Kidney epithelial cell (primary cell): ENCODE measurements at regions not wholly inside any gene's neighbourhood (a gene's known extent, or its start where the extent isn't known, plus 50 kb on each side); places are given as distances from the start of the nearest gene placed in this dataset.

Experiments used
- DNase-seq: peaks from one replicate; pipeline ENCODE4 v3.0.0-alpha.2; 2010; ENCODE audit warnings: low read depth
- H3K27me3 ChIP-seq: 2 replicates; pipeline ENCODE4 v1.6.0; 2011; ENCODE audit warnings: low read length; ENCODE audit not compliant: control insufficient read depth, insufficient read depth
- H3K36me3 ChIP-seq: 2 replicates; pipeline ENCODE4 v1.5.1; 2011; ENCODE audit warnings: low read length; ENCODE audit not compliant: control insufficient read depth, insufficient read depth
- H3K4me3 ChIP-seq: 2 replicates; pipeline ENCODE4 v1.5.1; 2011; ENCODE audit warnings: low read depth, mild to moderate bottlenecking, control low read depth, low read length
- CTCF ChIP-seq: IDR thresholded peaks from 2 replicates; pipeline ENCODE4 v1.5.1; 2011; ENCODE audit warnings: mild to moderate bottlenecking, moderate library complexity, low read length, control low read depth, inconsistent platforms; ENCODE audit not compliant: insufficient read depth, poor library complexity, severe bottlenecking

- Histone ChIP-seq H3K27me3 (no peaks in the 10 kb centered on the region), H3K4me3 (no peak overlapping the region), H3K36me3 (no peaks in the 10 kb centered on the region)
- TF ChIP-seq CTCF: no peak
- no peak for DNase-seq
Observed at GRCh38 chr18:56060967-56061541, 473.1 kb upstream of the TCF4 start.

- Histone ChIP-seq H3K4me3 (no peak overlapping the region), H3K27me3 (no peaks in the 10 kb centered on the region), H3K36me3 (no peaks in the 10 kb centered on the region)
- DNase-seq: no peak
- no peak for TF ChIP-seq CTCF
Observed at GRCh38 chr18:56052202-56052601, 464.2 kb upstream of the TCF4 start.

- no peaks in the 10 kb centered on the region for H3K36me3 ChIP-seq
- no peak for TF ChIP-seq CTCF
- no peak for DNase-seq
- H3K4me3 ChIP-seq: no peak overlapping the region
- H3K27me3 ChIP-seq: no peaks in the 10 kb centered on the region
Observed at GRCh38 chr18:56044239-56044638, 456.2 kb upstream of the TCF4 start.

- no peak overlapping the region for H3K4me3 ChIP-seq
- no peak for DNase-seq
- H3K27me3 ChIP-seq: no peaks in the 10 kb centered on the region
- no peak for TF ChIP-seq CTCF
- no peaks in the 10 kb centered on the region for H3K36me3 ChIP-seq
Observed at GRCh38 chr18:56043641-56044061, 455.7 kb upstream of the TCF4 start.

- no peaks in the 10 kb centered on the region for H3K36me3 ChIP-seq
- H3K4me3 ChIP-seq: no peak overlapping the region
- DNase-seq: no peak
- TF ChIP-seq CTCF: no peak
- no peaks in the 10 kb centered on the region for H3K27me3 ChIP-seq
Observed at GRCh38 chr18:56042915-56043536, 455.0 kb upstream of the TCF4 start.
